ENCODE measurements at regions not wholly inside any gene's neighbourhood (a gene's known extent, or its start where the extent isn't known, plus 50 kb on each side); places are given as distances from the start of the nearest gene placed in this dataset.
"Not testable (repeated sequence)": the region's sequence is repeated elsewhere in the genome, so short reads cannot be mapped to it uniquely, and the experiment has no call there.

GRCh38 chr9:97774673-97775072, 77.5 kb upstream of the XPA start:
- H3K9me3 ChIP-seq (replicated peaks in 1 of 2; ENCODE audit: control insufficient read depth in 1 of 2, insufficient read depth in 1 of 2, low read length in 2 of 2), result peaks cover 12% of the 10 kb centered on the region in 2 donors
- Mint-ChIP-seq H3K36me3 (no peaks in the 10 kb centered on the region), H3K4me3 (no peak overlapping the region), H3K27ac (no peak overlapping the region), H3K4me1 (no peaks in the 10 kb centered on the region), H3K9me3 (peaks cover 6 to 29% (median 14%) of the 10 kb centered on the region in 7 donors), H3K27me3 (ENCODE audit: low read depth in 3 of 3) (peaks cover 15 to 31% (median 15%) of the 10 kb centered on the region in 3 donors)
- no peak overlapping the region for H3K27ac ChIP-seq (ENCODE audit: low read depth in 1 of 2, low read length in 2 of 2)
- TF ChIP-seq CTCF (IDR thresholded peaks at IDR 0.05), result no peak
- DNase-seq, result no peak
- no peaks in the 10 kb centered on the region for H3K36me3 ChIP-seq (replicated peaks in 1 of 2; ENCODE audit: control insufficient read depth in 1 of 2, insufficient read depth in 2 of 2, low read length in 2 of 2)
- H3K4me1 ChIP-seq (ENCODE audit: control insufficient read depth in 1 of 2, insufficient read depth in 2 of 2, low read length in 2 of 2), result no peaks in the 10 kb centered on the region
- no peaks in the 10 kb centered on the region for H3K79me2 ChIP-seq (ENCODE audit: insufficient read depth, low read length)
- H2AFZ ChIP-seq (ENCODE audit: insufficient read depth, low read depth, low read length, poor library complexity, severe bottlenecking), result no peak overlapping the region
- H3K4me3 ChIP-seq (replicated peaks in 1 of 3; ENCODE audit: low read depth in 2 of 3, low read length in 3 of 3), result no peak overlapping the region
- no peak overlapping the region for H3K4me2 ChIP-seq (replicated peaks; ENCODE audit: extremely low read depth, low read length, poor library complexity, severe bottlenecking)
- H3K9ac ChIP-seq (ENCODE audit: insufficient read depth, low read length, poor library complexity, severe bottlenecking), result no peak overlapping the region
- peaks cover 0 to 3% of the 10 kb centered on the region in 2 donors for H3K27me3 ChIP-seq (ENCODE audit: control insufficient read depth in 2 of 2, insufficient read depth in 2 of 2, low read length in 2 of 2)
- WGBS (ENCODE audit: insufficient coverage), result no CpG with 5 or more reads among the region's 3 CpGs
- H4K20me1 ChIP-seq (ENCODE audit: insufficient read depth, low read length), result no peaks in the 10 kb centered on the region
- intact Hi-C loops (cut with micrococcal nuclease), result no loop called here

- intact Hi-C loops (cut with micrococcal nuclease); H3K4me2 ChIP-seq (replicated peaks; ENCODE audit: extremely low read depth, low read length, poor library complexity, severe bottlenecking); H3K36me3 Mint-ChIP-seq; H2AFZ ChIP-seq (ENCODE audit: insufficient read depth, low read depth, low read length, poor library complexity, severe bottlenecking); H3K4me3 Mint-ChIP-seq; H4K20me1 ChIP-seq (ENCODE audit: insufficient read depth, low read length); H3K27ac ChIP-seq (ENCODE audit: low read depth in 1 of 2, low read length in 2 of 2); DNase-seq; H3K4me1 Mint-ChIP-seq; H3K4me3 ChIP-seq (replicated peaks in 1 of 3; ENCODE audit: low read depth in 2 of 3, low read length in 3 of 3); H3K4me1 ChIP-seq (ENCODE audit: control insufficient read depth in 1 of 2, insufficient read depth in 2 of 2, low read length in 2 of 2); H3K36me3 ChIP-seq (replicated peaks in 1 of 2; ENCODE audit: control insufficient read depth in 1 of 2, insufficient read depth in 2 of 2, low read length in 2 of 2); H3K9ac ChIP-seq (ENCODE audit: insufficient read depth, low read length, poor library complexity, severe bottlenecking); H3K79me2 ChIP-seq (ENCODE audit: insufficient read depth, low read length); H3K27ac Mint-ChIP-seq; H3K27me3 ChIP-seq (ENCODE audit: control insufficient read depth in 2 of 2, insufficient read depth in 2 of 2, low read length in 2 of 2): not testable (repeated sequence)
- 100% methylated on average over 1 of the region's 2 CpGs for WGBS (ENCODE audit: insufficient coverage)
- peaks cover 7 to 34% (median 15%) of the 10 kb centered on the region in 3 donors for H3K27me3 Mint-ChIP-seq (ENCODE audit: low read depth in 3 of 3)
- H3K9me3 Mint-ChIP-seq, result peaks cover 9 to 35% (median 20%) of the 10 kb centered on the region in 7 donors
- peaks cover 14 to 18% of the 10 kb centered on the region in 2 donors for H3K9me3 ChIP-seq (replicated peaks in 1 of 2; ENCODE audit: control insufficient read depth in 1 of 2, insufficient read depth in 1 of 2, low read length in 2 of 2)
Measured at GRCh38 chr9:97778740-97779139, 74.3 kb upstream of the FOXE1 start.
